HG02970 (cell line): ENCODE measurements at regions not wholly inside any gene's neighbourhood (a gene's known extent, or its start where the extent isn't known, plus 50 kb on each side); places are given as distances from the start of the nearest gene placed in this dataset.
A peak's percentile ranks its signal among the peaks of the same experiment; 100 is the strongest.

Experiments
- ATAC-seq: cut with Tn5 transposase; IDR thresholded peaks from one replicate; pipeline ENCODE4 v1.9.1; 2021; ENCODE audit warnings: mild to moderate bottlenecking, moderate library complexity, moderate number of reproducible peaks; ENCODE audit not compliant: unreplicated experiment, low FRiP score

DNA sequence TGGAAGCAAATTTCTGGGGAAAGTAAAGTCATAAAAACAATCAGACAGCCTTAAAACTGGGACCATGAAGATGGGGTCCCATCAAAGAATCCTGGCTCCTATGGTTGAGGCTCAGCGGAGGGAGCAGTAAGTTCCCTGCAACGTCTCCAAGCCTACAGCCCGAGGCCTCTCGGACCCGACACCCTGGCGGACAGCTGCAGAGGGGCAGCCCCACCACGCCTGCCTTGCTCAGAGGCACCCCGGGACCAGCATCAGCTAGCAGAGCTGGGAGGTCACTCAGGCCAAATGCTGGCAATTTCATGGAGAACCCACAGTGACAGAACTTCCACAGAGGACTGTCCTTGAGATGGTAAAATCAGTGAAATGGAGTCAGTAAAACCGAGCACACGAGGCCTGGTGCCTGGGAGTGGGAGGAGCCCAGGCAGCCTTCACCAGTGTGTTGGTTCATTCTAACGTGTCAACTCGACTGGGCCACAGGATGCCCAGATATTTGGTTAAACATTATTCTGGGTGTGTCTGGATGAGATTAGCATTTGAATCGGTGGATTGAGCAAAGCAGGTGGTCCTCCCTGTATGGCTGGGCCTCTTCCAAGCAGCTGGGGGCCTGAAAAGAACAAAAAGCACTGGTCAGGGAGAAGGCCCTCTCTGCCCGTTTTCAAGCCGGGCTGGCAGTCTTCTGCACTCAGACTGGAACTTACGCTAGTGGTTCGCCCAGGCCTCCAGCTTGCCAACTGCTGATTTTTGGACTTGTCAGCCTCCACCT, 96.2 kb upstream of the INSIG1 start:
- ATAC-seq = no peak

DNA sequence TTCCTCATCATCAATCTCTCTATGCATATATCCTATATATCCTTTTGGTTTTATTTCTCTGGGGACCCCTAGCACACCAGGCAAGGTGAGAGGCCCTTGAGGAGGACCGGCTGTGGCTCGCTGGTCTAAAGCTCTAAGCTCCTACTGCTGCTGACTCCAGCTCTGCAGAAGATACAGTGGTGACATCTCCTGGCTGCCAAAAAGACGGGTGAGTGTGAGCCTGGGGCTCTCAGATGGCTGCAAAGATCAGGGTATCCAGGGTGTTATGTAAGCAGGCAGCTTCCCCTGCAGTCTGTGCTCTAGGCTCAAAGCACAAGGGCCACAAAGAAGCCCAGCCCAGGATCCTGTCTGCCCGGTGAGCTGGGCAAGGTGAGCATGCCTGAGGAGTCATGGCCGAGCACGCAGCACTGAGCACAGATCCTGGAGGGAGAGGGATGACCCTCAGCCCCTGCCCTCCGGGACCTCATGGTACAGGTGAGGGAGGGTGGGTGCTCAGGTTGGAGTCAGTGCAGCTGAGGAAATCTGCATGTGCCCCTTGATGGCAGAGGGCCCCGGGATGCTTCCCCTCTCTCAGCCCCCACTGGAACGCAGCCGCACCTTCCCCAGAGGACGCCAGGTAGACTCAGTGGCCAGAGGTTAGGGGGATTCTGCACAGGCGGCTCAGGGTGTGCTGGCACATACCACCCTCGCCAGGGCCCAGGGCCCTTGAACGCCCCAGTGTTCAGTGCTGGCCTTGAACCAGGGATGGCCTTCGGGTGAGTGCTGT, 95.4 kb upstream of the INSIG1 start:
- ATAC-seq = no peak

- no peak for ATAC-seq
Observed at GRCh38 chr7:155203059-155203881, 94.4 kb upstream of the INSIG1 start.

DNA sequence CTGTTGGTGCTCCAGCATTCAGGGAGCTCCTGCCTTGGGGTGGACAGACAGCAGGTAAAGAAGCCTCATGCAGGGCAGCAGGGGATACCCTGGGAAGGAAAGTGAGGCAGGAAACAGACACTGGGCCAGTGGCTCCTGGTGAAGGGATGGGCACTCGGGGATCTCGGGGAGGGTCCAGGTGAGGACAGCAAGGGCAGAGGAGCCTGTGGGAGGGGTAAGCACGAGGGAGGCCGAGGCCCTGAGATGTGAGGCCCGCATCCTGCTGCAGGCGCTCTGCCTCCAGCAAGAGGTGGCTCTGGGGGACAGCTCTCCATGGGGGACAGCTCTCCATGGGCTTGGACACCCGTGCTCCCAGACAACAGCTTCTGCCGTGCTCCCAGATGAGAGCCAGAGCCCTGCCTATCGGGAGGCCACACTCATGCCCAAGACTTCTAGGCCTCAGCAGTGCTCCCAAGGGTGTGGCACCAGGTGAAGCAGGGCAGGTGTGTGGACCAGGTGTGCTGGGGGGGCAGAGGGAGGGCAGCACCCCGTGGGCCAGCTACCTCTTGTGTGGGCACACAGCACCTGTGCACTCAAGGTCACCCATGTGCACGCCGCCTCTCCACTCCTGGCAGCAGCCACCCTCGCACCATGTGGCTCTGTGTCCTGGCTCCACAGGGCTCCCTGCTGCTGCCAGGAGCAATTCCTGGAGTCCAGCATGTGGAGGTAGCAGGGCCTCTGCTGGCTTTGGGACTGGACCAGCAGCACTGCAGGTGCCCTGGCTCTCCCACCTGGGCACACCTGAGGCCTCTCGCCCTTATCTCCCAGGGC, 93.6 kb upstream of the INSIG1 start:
- ATAC-seq = no peak

GRCh38 chr7:155204744-155205367, 92.8 kb upstream of the INSIG1 start:
- no peak for ATAC-seq

GRCh38 chr7:155205368-155206317, 92.0 kb upstream of the INSIG1 start:
- peak; percentile 85 for ATAC-seq

DNA sequence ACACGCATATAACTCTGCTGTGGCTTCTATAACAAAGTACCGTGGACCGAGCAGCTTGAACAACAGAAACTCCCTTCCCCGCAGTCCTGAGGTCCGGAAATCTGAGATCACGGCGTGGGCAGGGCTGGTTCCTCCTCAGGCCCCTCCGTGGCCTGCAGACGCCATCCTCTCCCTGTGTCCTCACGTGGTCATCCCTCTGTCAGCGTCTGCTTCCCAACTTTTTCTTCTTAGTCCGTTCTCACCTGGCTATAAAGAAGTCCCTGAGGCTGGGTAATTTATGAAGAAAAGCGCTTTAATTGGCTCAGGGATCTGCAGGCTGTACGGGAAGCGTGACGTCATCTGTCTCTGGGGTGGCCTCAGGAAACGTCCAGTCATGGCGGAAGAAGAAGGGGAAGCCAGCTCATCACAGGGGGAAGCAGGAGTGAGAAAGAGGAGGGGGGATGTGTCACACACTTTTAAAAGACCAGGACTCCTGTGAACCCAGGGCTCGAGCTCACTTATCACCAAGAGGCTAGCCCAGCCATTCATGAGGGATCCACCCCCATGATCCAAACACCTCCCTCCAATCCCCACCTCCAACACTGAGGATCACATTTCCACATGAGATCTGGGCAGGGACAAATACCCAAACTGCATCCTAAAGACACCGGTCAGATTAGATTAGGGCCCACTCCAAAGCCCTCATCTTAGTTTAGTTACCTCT, 91.2 kb upstream of the INSIG1 start:
- ATAC-seq = peak; percentile 35

GRCh38 chr7:155207326-155208002, 90.2 kb upstream of the INSIG1 start:
- ATAC-seq = no peak

DNA sequence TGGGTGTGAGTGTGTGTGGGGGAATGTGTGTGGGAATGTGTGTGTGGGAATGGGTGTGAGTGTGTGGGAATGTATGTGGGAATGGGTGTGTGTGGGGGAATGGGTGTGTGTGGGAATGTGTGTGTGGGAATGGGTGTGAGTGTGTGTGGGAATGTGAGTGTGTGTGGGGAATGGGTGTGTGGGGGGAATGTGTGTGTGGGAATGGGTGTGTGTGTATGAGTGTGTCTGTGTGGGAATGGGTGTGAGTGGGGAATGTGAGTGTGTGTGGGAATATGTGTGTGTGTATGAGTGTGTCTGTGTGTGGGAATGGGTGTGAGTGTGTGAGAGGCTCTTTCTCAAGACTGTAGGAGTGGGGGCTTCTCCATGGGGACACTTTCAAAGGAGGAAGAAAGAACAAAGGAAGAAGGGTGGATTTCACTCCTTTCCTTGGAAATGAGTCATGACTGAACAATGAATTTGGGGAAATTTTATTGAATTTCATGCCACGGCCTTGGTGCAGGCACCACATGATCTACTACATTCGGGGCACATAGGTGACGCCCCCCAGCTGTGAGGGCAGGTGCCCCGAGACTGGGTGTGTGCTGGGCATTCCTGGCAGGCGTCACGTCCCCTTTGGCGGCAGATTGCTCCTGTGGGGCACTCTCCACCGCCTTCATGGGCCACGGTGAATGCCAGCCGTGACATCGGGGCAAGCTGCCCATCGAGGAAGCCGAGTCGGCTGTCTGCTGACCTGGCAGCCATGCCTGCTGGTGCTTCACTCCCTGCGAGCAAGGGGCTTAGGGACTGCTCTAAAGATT, 88.8 kb upstream of the INSIG1 start:
- ATAC-seq = no peak

GRCh38 chr7:155209478-155210319, 88.0 kb upstream of the INSIG1 start:
- ATAC-seq = no peak

DNA sequence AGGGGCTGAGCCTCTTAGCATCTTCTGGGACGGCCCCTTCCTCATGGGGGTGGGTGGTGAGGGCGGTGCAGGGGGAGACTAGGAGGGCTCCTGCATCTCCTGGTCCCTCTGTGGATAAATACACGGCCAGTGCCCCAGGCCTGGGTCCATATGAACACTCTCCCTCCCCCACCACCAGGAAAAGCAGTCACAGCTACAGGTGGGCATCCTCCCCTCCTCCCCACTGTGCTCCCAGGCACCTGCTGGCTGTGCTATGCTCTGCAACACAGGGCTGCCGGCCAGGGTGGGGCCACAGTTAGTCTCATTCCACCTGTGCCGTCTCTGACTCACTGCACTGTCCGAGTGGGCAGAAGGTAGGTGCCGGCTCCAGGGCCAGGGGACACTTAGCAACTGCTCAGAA, 87.3 kb upstream of the INSIG1 start:
- ATAC-seq = no peak

DNA sequence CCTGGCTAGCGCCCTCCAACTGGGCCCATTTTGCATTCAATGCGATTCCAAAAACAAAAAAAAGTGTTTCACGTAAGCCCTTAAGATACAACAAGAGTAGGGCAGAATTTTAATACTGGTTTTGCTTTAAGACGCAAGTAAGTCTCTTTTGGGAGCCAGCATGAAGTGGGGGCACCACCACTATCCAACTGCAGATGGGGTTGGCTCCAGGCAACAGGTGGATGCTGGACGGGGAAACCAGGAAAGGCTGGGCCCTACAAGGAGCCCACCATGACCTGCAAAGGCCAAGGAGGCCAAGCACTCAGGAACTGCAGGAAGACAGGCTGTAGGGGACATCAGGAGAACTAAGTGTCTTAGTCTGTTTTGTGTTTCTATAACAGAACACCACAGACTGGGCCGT, 86.5 kb upstream of the INSIG1 start:
- ATAC-seq = no peak

GRCh38 chr7:155211761-155212160, 85.9 kb upstream of the INSIG1 start:
- no peak for ATAC-seq

- no peak for ATAC-seq
Observed at GRCh38 chr7:155212301-155213015, 85.2 kb upstream of the INSIG1 start.

- ATAC-seq = no peak
Observed at GRCh38 chr7:155213385-155213784, 84.3 kb upstream of the INSIG1 start.
